Liver (tissue), 8 donors: ENCODE measurements at regions not wholly inside any gene's neighbourhood (a gene's known extent, or its start where the extent isn't known, plus 50 kb on each side); places are given as distances from the start of the nearest gene placed in this dataset.

ENCODE experiments used
- DNase-seq: peaks from one replicate; pipeline ENCODE4 v3.0.0-alpha.2; 2017; ENCODE audit warnings: low spot score
- H3K27ac ChIP-seq, 2 donors: one replicate each; pipeline ENCODE4 v1.7.0; 2013; ENCODE audit warnings: inconsistent platforms in 2 of 2, low read length in 2 of 2, control low read depth in 1 of 2, low read depth in 1 of 2, mild to moderate bottlenecking in 1 of 2
- H3K27me3 ChIP-seq, 4 donors: one replicate each; pipeline versions ENCODE4 v1.6.1 to v1.7.0; 2013; ENCODE audit warnings: low read length in 3 of 4, inconsistent platforms in 1 of 4, mild to moderate bottlenecking in 1 of 4, moderate library complexity in 1 of 4; ENCODE audit not compliant: control insufficient read depth in 4 of 4, insufficient read depth in 4 of 4
- H3K36me3 ChIP-seq, 4 donors: one replicate each; pipeline versions ENCODE4 v1.6.1 to v1.7.0; 2013; ENCODE audit warnings: low read length in 3 of 4, mild to moderate bottlenecking in 3 of 4, low read depth in 1 of 4, moderate library complexity in 1 of 4; ENCODE audit not compliant: control insufficient read depth in 4 of 4, insufficient read depth in 3 of 4
- H3K4me1 ChIP-seq, 4 donors: one replicate each; pipeline versions ENCODE4 v1.6.1 to v1.7.0; 2013; ENCODE audit warnings: low read length in 3 of 4, mild to moderate bottlenecking in 3 of 4, moderate library complexity in 1 of 4; ENCODE audit not compliant: control insufficient read depth in 4 of 4, insufficient read depth in 4 of 4
- H3K4me3 ChIP-seq, 3 donors: one replicate each; pipeline versions ENCODE4 v1.6.1 to v1.7.0; 2013; ENCODE audit warnings: low read length in 3 of 3, control low read depth in 1 of 3, low read depth in 1 of 3, mild to moderate bottlenecking in 1 of 3
- H3K9ac ChIP-seq, 2 donors: one replicate each; pipeline ENCODE4 v1.7.0; 2013; ENCODE audit warnings: low read length in 2 of 2, mild to moderate bottlenecking in 2 of 2, moderate library complexity in 2 of 2, control low read depth in 1 of 2, low read depth in 1 of 2
- H3K9me3 ChIP-seq, 4 donors: one replicate each; pipeline versions ENCODE4 v1.6.1 to v1.7.0; 2013; ENCODE audit warnings: low read length in 3 of 4; ENCODE audit not compliant: control insufficient read depth in 4 of 4
- EGR1 ChIP-seq, 2 donors: IDR thresholded peaks; 2 replicates each; pipeline ENCODE4 v1.6.1; 2016 to 2018; ENCODE audit warnings: antibody characterized with exemption in 2 of 2, low read depth in 2 of 2
- FOXA1 ChIP-seq: IDR thresholded peaks from 2 replicates; pipeline ENCODE4 v1.6.1; 2016; ENCODE audit warnings: antibody characterized with exemption
- FOXA2 ChIP-seq: IDR thresholded peaks from 2 replicates; pipeline ENCODE4 v1.6.1; 2016; ENCODE audit warnings: antibody characterized with exemption
- GABPA ChIP-seq, 2 donors: IDR thresholded peaks in 1 of 2; conservative IDR thresholded peaks in 1 of 2; 2 replicates each; pipeline ENCODE4 v1.6.1; 2016; ENCODE audit warnings: antibody characterized with exemption in 2 of 2, mild to moderate bottlenecking in 1 of 2, moderate library complexity in 1 of 2
- HNF4A ChIP-seq, 2 donors: conservative IDR thresholded peaks; 2 replicates each; pipeline ENCODE4 v1.6.1; 2016; ENCODE audit warnings: antibody characterized with exemption in 2 of 2, mild to moderate bottlenecking in 2 of 2
- HNF4G ChIP-seq: IDR thresholded peaks from 2 replicates; pipeline ENCODE4 v1.6.1; 2016; ENCODE audit warnings: antibody characterized with exemption
- JUND ChIP-seq, 2 donors: IDR thresholded peaks; 2 replicates each; pipeline ENCODE4 v1.6.1; 2016; ENCODE audit warnings: antibody characterized with exemption in 2 of 2
- NR2F2 ChIP-seq: IDR thresholded peaks from 2 replicates; pipeline ENCODE4 v1.6.1; 2016; ENCODE audit warnings: antibody characterized with exemption
- RAD21 ChIP-seq, 2 donors: IDR thresholded peaks; 2 replicates each; pipeline ENCODE4 v1.6.1; 2016; ENCODE audit warnings: antibody characterized with exemption in 2 of 2, mild to moderate bottlenecking in 2 of 2
- RXRA ChIP-seq, 2 donors: IDR thresholded peaks; 2 replicates each; pipeline ENCODE4 v1.6.1; 2017 to 2018; ENCODE audit warnings: antibody characterized with exemption in 2 of 2, mild to moderate bottlenecking in 1 of 2
- SP1 ChIP-seq: IDR thresholded peaks from 2 replicates; pipeline ENCODE4 v1.6.1; 2018; ENCODE audit warnings: antibody characterized with exemption, mild to moderate bottlenecking
- TAF1 ChIP-seq: conservative IDR thresholded peaks from 2 replicates; pipeline ENCODE4 v1.6.1; 2016; ENCODE audit warnings: antibody characterized with exemption, mild to moderate bottlenecking
- YY1 ChIP-seq: IDR thresholded peaks from 2 replicates; pipeline ENCODE4 v1.6.1; 2016; ENCODE audit warnings: antibody characterized with exemption, mild to moderate bottlenecking
- WGBS: extraction: QIAGEN DNeasy Blood & Tissue Kit; methylation state at CpG from one replicate; pipeline ENCODE4 v1.1.7; 2013; 5-methylcytosine and 5-hydroxymethylcytosine counted together
- TF ChIP-seq, protein P1 (sequence below): IDR thresholded peaks from 2 replicates; pipeline ENCODE4 v1.6.1; 2016; ENCODE audit warnings: antibody characterized with exemption
- TF ChIP-seq, protein P2 (sequence below): fragments of 150-350 bp; IDR thresholded peaks from 2 replicates; pipeline ENCODE4 v1.5.1; 2017; ENCODE audit warnings: improper control_type of control experiment, low read depth, low read length; ENCODE audit not compliant: missing input control
- TF ChIP-seq, protein P3 (sequence below): IDR thresholded peaks from 2 replicates; pipeline ENCODE4 v1.6.1; 2016; ENCODE audit warnings: antibody characterized with exemption, mild to moderate bottlenecking
- TF ChIP-seq, protein P4 (sequence below): IDR thresholded peaks from 2 replicates; pipeline ENCODE4 v1.6.1; 2016; ENCODE audit warnings: antibody characterized with exemption
- donor health status: healthy.
- donor health status: healthy.
- donor health status: healthy.
- donor health status: healthy.
- donor health status: healthy.

DNA sequence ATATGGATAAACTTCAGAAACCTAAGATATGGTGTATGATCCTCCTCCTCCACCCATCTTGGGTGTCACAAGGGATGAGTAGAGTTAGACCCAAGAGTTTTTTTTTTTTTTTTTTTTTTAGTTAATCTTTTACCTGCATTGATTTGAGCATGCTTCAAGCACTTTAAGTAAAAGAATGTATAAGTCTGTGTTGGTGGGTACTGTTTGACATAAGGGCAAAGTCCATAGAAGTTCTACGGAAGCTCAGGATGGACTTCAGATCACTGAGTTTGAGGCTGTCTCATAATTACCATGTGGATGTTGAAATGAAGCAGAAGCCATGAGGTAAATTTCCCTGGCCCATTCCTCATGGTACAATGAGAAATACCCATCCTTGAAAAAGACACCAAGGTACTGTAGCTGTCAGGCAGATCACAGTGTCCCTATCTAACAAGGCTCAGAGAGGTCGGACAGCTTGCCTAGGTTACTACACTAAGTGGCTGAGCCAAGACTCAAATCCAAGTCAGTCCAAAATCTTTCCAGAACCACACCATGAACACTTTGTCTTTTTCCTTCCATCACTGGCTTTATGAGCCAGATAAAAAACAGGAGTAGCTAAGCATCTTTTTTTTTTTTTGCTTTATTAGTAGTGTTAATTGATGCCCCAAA, 962.8 kb downstream of the CDH11 start:
- Histone ChIP-seq H3K9me3 (no peaks in the 10 kb centered on the region), H3K27ac (no peak overlapping the region), H3K27me3 (no peaks in the 10 kb centered on the region), H3K4me1 (peaks cover 0 to 3% (median 0%) of the 10 kb centered on the region in 4 donors), H3K9ac (no peak overlapping the region), H3K4me3 (no peak overlapping the region), H3K36me3 (no peaks in the 10 kb centered on the region)
- TF ChIP-seq FOXA1 = no peak
- TF ChIP-seq, protein P1, sequence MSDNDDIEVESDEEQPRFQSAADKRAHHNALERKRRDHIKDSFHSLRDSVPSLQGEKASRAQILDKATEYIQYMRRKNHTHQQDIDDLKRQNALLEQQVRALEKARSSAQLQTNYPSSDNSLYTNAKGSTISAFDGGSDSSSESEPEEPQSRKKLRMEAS = no peak
- no peak for TF ChIP-seq HNF4A (conservative IDR thresholded peaks at IDR 0.05)
- TF ChIP-seq, protein P2, sequence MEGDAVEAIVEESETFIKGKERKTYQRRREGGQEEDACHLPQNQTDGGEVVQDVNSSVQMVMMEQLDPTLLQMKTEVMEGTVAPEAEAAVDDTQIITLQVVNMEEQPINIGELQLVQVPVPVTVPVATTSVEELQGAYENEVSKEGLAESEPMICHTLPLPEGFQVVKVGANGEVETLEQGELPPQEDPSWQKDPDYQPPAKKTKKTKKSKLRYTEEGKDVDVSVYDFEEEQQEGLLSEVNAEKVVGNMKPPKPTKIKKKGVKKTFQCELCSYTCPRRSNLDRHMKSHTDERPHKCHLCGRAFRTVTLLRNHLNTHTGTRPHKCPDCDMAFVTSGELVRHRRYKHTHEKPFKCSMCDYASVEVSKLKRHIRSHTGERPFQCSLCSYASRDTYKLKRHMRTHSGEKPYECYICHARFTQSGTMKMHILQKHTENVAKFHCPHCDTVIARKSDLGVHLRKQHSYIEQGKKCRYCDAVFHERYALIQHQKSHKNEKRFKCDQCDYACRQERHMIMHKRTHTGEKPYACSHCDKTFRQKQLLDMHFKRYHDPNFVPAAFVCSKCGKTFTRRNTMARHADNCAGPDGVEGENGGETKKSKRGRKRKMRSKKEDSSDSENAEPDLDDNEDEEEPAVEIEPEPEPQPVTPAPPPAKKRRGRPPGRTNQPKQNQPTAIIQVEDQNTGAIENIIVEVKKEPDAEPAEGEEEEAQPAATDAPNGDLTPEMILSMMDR = no peak
- TF ChIP-seq FOXA2 = no peak
- TF ChIP-seq TAF1 = no peak
- TF ChIP-seq, protein P3, sequence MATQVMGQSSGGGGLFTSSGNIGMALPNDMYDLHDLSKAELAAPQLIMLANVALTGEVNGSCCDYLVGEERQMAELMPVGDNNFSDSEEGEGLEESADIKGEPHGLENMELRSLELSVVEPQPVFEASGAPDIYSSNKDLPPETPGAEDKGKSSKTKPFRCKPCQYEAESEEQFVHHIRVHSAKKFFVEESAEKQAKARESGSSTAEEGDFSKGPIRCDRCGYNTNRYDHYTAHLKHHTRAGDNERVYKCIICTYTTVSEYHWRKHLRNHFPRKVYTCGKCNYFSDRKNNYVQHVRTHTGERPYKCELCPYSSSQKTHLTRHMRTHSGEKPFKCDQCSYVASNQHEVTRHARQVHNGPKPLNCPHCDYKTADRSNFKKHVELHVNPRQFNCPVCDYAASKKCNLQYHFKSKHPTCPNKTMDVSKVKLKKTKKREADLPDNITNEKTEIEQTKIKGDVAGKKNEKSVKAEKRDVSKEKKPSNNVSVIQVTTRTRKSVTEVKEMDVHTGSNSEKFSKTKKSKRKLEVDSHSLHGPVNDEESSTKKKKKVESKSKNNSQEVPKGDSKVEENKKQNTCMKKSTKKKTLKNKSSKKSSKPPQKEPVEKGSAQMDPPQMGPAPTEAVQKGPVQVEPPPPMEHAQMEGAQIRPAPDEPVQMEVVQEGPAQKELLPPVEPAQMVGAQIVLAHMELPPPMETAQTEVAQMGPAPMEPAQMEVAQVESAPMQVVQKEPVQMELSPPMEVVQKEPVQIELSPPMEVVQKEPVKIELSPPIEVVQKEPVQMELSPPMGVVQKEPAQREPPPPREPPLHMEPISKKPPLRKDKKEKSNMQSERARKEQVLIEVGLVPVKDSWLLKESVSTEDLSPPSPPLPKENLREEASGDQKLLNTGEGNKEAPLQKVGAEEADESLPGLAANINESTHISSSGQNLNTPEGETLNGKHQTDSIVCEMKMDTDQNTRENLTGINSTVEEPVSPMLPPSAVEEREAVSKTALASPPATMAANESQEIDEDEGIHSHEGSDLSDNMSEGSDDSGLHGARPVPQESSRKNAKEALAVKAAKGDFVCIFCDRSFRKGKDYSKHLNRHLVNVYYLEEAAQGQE = no peak
- TF ChIP-seq RXRA (IDR thresholded peaks at IDR 0.05) = no peak
- no peak for TF ChIP-seq EGR1 (IDR thresholded peaks at IDR 0.05; ENCODE audit: low read depth in 2 of 2)
- TF ChIP-seq RAD21 (IDR thresholded peaks at IDR 0.05) = no peak
- TF ChIP-seq NR2F2 = no peak
- no peak for TF ChIP-seq SP1
- no peak for TF ChIP-seq JUND (IDR thresholded peaks at IDR 0.05)
- TF ChIP-seq, protein P4, sequence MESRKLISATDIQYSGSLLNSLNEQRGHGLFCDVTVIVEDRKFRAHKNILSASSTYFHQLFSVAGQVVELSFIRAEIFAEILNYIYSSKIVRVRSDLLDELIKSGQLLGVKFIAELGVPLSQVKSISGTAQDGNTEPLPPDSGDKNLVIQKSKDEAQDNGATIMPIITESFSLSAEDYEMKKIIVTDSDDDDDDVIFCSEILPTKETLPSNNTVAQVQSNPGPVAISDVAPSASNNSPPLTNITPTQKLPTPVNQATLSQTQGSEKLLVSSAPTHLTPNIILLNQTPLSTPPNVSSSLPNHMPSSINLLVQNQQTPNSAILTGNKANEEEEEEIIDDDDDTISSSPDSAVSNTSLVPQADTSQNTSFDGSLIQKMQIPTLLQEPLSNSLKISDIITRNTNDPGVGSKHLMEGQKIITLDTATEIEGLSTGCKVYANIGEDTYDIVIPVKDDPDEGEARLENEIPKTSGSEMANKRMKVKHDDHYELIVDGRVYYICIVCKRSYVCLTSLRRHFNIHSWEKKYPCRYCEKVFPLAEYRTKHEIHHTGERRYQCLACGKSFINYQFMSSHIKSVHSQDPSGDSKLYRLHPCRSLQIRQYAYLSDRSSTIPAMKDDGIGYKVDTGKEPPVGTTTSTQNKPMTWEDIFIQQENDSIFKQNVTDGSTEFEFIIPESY = no peak
- no peak for TF ChIP-seq YY1
- no peak for TF ChIP-seq GABPA (IDR thresholded peaks at IDR 0.05 in 1 of 2, conservative IDR thresholded peaks at IDR 0.05 in 1 of 2)
- DNase-seq = no peak
- WGBS = 56% methylated on average over 2 of the region's 2 CpGs

DNA sequence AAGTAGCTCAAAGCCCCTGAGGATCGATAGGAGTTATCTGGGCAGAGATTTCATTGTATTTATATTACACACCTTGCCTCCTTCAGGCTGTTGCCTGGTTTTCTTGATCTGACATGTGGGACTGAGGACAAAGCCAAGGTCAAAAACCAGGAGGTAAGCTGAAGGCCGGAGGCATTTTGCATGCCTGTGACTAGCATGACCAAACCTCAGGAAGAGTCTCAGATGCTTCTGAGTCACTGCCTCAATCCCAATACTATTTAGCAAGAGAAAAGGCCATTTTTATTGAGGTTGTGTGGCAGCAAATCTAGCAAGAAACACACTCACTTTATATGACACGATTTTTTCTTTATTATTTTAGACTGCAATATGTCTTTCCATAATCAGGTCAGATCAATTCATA, 968.1 kb downstream of the CDH11 start:
- H3K9ac ChIP-seq = no peak overlapping the region
- no peaks in the 10 kb centered on the region for H3K4me1 ChIP-seq
- no peaks in the 10 kb centered on the region for H3K36me3 ChIP-seq
- no peaks in the 10 kb centered on the region for H3K9me3 ChIP-seq
- H3K4me3 ChIP-seq = no peak overlapping the region
- no peaks in the 10 kb centered on the region for H3K27me3 ChIP-seq
- H3K27ac ChIP-seq = no peak overlapping the region
- no peak for DNase-seq
- WGBS = 78% methylated on average over 3 of the region's 3 CpGs
- TF ChIP-seq RAD21 (IDR thresholded peaks at IDR 0.05) = no peak
- TF ChIP-seq, protein P1 = no peak
- TF ChIP-seq JUND (IDR thresholded peaks at IDR 0.05) = no peak
- TF ChIP-seq YY1 = no peak
- no peak for TF ChIP-seq FOXA2
- TF ChIP-seq, protein P3 = no peak
- no peak for TF ChIP-seq SP1
- TF ChIP-seq HNF4A (conservative IDR thresholded peaks at IDR 0.05) = no peak
- no peak for TF ChIP-seq NR2F2
- TF ChIP-seq, protein P4 = no peak
- TF ChIP-seq FOXA1 = no peak
- TF ChIP-seq HNF4G = no peak
- TF ChIP-seq TAF1 = no peak
- no peak for TF ChIP-seq EGR1 (IDR thresholded peaks at IDR 0.05; ENCODE audit: low read depth in 2 of 2)
- TF ChIP-seq RXRA (IDR thresholded peaks at IDR 0.05) = no peak
